ENCODE measurements at regions not wholly inside any gene's neighbourhood (a gene's known extent, or its start where the extent isn't known, plus 50 kb on each side); places are given as distances from the start of the nearest gene placed in this dataset.

DNA sequence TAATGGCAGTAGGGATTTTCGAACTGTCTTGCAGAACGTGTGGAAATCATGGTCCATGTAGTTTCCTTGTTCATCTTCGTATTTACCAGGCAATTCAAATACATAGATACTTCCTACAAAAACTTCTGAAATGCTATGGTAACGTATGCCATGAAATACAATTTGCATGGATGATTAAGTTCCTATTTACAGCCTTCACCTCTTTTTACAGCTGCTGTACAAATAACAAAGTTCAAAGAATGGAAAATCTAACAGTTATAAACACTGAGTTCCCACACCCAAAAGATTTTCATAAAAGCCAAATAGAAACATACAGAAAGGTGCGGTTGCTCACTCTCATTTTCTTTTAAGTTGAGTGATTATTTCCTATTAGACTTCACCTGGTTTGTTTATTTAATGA is 115.8 kb upstream of the TNFSF11 start:
- POLR2A ChIA-PET: no interaction called here
- H3K4me3 ChIP-seq: no peak overlapping the region
- no peak overlapping the region for H2AFZ ChIP-seq (ENCODE audit: low read depth, low read length)
- ATAC-seq (no peak), FAIRE-seq (no peak), DNase-seq (ENCODE audit: extremely low read depth in 1 of 4, low spot score in 3 of 4) (no peak)
- 0% methylated on average over 5 of the region's 5 CpGs for WGBS (ENCODE audit: insufficient coverage, low coverage, missing lambda C conversion rate)
- no peaks in the 10 kb centered on the region for H4K20me1 ChIP-seq (replicated peaks; ENCODE audit: control insufficient read depth, insufficient read depth, low read length)
- intact Hi-C loops (cut with micrococcal nuclease): no loop called here
- H3K9ac ChIP-seq (ENCODE audit: insufficient read depth in 1 of 2, low read depth in 2 of 2, low read length in 2 of 2): no peak overlapping the region
- H3K79me2 ChIP-seq (ENCODE audit: control insufficient read depth, insufficient read depth, low read length): no peaks in the 10 kb centered on the region
- in situ Hi-C loops (cut with MboI): loop anchor here (5.0 kb wide), 1 partner anchor 54 kb away; no protein-coding TSS in a partner anchor
- H3K27me3 ChIP-seq (ENCODE audit: control insufficient read depth in 2 of 2, insufficient read depth in 2 of 2, low read length in 2 of 2): no peaks in the 10 kb centered on the region
- no peaks in the 10 kb centered on the region for H3K36me3 ChIP-seq (ENCODE audit: control insufficient read depth, insufficient read depth, low read length)
- H3K4me2 ChIP-seq (ENCODE audit: insufficient read depth, low read length): no peak overlapping the region
- no peak overlapping the region for H3K27ac ChIP-seq (ENCODE audit: extremely low read depth, low read depth, low read length)
- H3K4me1 ChIP-seq (replicated peaks in 1 of 2; ENCODE audit: control insufficient read depth in 2 of 2, insufficient read depth in 2 of 2, low read length in 2 of 2): no peaks in the 10 kb centered on the region
- no peak for TF ChIP-seq XRCC4 (IDR thresholded peaks at IDR 0.05; ENCODE audit: extremely low read depth, insufficient read depth, insufficient read length)
- TF ChIP-seq TBP (optimal IDR thresholded peaks at IDR 0.05; ENCODE audit: low read depth, low read length): no peak
- TF ChIP-seq, protein P1, sequence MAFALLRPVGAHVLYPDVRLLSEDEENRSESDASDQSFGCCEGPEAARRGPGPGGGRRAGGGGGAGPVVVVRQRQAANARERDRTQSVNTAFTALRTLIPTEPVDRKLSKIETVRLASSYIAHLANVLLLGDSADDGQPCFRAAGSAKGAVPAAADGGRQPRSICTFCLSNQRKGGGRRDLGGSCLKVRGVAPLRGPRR (CRISPR knock-in tag; IDR thresholded peaks at IDR 0.05): no peak
- TF ChIP-seq, protein P2, sequence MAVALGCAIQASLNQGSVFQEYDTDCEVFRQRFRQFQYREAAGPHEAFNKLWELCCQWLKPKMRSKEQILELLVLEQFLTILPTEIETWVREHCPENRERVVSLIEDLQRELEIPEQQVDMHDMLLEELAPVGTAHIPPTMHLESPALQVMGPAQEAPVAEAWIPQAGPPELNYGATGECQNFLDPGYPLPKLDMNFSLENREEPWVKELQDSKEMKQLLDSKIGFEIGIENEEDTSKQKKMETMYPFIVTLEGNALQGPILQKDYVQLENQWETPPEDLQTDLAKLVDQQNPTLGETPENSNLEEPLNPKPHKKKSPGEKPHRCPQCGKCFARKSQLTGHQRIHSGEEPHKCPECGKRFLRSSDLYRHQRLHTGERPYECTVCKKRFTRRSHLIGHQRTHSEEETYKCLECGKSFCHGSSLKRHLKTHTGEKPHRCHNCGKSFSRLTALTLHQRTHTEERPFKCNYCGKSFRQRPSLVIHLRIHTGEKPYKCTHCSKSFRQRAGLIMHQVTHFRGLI (CRISPR knock-in tag; IDR thresholded peaks at IDR 0.05): no peak
- no peak for TF ChIP-seq MED1 (CRISPR knock-in tag; IDR thresholded peaks at IDR 0.05; ENCODE audit: borderline replicate concordance)
- no peak for TF ChIP-seq SMARCA4 (IDR thresholded peaks at IDR 0.05)
- TF ChIP-seq, protein P3, sequence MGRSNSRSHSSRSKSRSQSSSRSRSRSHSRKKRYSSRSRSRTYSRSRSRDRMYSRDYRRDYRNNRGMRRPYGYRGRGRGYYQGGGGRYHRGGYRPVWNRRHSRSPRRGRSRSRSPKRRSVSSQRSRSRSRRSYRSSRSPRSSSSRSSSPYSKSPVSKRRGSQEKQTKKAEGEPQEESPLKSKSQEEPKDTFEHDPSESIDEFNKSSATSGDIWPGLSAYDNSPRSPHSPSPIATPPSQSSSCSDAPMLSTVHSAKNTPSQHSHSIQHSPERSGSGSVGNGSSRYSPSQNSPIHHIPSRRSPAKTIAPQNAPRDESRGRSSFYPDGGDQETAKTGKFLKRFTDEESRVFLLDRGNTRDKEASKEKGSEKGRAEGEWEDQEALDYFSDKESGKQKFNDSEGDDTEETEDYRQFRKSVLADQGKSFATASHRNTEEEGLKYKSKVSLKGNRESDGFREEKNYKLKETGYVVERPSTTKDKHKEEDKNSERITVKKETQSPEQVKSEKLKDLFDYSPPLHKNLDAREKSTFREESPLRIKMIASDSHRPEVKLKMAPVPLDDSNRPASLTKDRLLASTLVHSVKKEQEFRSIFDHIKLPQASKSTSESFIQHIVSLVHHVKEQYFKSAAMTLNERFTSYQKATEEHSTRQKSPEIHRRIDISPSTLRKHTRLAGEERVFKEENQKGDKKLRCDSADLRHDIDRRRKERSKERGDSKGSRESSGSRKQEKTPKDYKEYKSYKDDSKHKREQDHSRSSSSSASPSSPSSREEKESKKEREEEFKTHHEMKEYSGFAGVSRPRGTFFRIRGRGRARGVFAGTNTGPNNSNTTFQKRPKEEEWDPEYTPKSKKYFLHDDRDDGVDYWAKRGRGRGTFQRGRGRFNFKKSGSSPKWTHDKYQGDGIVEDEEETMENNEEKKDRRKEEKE (IDR thresholded peaks at IDR 0.05; ENCODE audit: borderline replicate concordance in 1 of 2, control insufficient read depth in 1 of 2, low read depth in 2 of 2, low read length in 1 of 2): no peak
- TF ChIP-seq ZNF232 (CRISPR knock-in tag; IDR thresholded peaks at IDR 0.05): no peak
- TF ChIP-seq, protein P4, sequence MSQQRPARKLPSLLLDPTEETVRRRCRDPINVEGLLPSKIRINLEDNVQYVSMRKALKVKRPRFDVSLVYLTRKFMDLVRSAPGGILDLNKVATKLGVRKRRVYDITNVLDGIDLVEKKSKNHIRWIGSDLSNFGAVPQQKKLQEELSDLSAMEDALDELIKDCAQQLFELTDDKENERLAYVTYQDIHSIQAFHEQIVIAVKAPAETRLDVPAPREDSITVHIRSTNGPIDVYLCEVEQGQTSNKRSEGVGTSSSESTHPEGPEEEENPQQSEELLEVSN (IDR thresholded peaks at IDR 0.05; ENCODE audit: borderline replicate concordance in 1 of 2, extremely low read depth in 1 of 2, insufficient read depth in 1 of 2, insufficient read length in 1 of 2, low read depth in 1 of 2, low read length in 1 of 2, poor library complexity in 1 of 2, severe bottlenecking in 1 of 2): no peak
- TF ChIP-seq TAF7 (tag; IDR thresholded peaks at IDR 0.05): no peak
- TF ChIP-seq, protein P5, sequence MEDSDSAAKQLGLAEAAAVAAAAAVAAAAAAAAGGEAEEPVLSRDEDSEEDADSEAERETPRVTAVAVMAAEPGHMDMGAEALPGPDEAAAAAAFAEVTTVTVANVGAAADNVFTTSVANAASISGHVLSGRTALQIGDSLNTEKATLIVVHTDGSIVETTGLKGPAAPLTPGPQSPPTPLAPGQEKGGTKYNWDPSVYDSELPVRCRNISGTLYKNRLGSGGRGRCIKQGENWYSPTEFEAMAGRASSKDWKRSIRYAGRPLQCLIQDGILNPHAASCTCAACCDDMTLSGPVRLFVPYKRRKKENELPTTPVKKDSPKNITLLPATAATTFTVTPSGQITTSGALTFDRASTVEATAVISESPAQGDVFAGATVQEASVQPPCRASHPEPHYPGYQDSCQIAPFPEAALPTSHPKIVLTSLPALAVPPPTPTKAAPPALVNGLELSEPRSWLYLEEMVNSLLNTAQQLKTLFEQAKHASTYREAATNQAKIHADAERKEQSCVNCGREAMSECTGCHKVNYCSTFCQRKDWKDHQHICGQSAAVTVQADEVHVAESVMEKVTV (CRISPR knock-in tag; IDR thresholded peaks at IDR 0.05): no peak
- TF ChIP-seq ZBTB1 (CRISPR knock-in tag; IDR thresholded peaks at IDR 0.05; ENCODE audit: borderline replicate concordance, low read depth): no peak
- BruUV-seq (replicated peaks): no TSS peak
- CTCF ChIA-PET (ENCODE audit: low intra/inter-chr PET ratio): no interaction called here
- no peaks in the 10 kb centered on the region for H3K9me3 ChIP-seq (replicated peaks; ENCODE audit: control insufficient read depth, insufficient read depth, low read depth, low read length)
- no peaks in the 10 kb centered on the region for H3K9me1 ChIP-seq (ENCODE audit: control insufficient read depth, insufficient read depth, low read length)

Measured in K562 (cell line).